Stimulated activated CD8-positive, alpha-beta memory T cell treated with anti-CD3 and anti-CD28 coated beads, Interleukin-12 subunit alpha, Interleukin-12 subunit beta, amount 100 ng/mL, for 1 hour (primary cell): ENCODE measurements at regions not wholly inside any gene's neighbourhood (a gene's known extent, or its start where the extent isn't known, plus 50 kb on each side); places are given as distances from the start of the nearest gene placed in this dataset.
"Not testable (repeated sequence)": the region's sequence is repeated elsewhere in the genome, so short reads cannot be mapped to it uniquely, and the experiment has no call there.

Source experiments
- DNase-seq: peaks from one replicate; pipeline ENCODE4 v3.0.0-alpha.2; 2020; ENCODE audit warnings: low read depth

- no peak for DNase-seq
Observed at GRCh38 chr2:122020377-122020776, 264.9 kb downstream of the TSN start.

GRCh38 chr2:122021941-122022340 is 266.5 kb downstream of the TSN start:
- no peak for DNase-seq

GRCh38 chr2:122022531-122022930 is 267.1 kb downstream of the TSN start:
- DNase-seq: no peak

GRCh38 chr2:122023059-122023864 is 267.8 kb downstream of the TSN start:
- no peak for DNase-seq

- no peak for DNase-seq
Observed at GRCh38 chr2:122027510-122028217, 272.2 kb downstream of the TSN start.

- no peak for DNase-seq
Observed at GRCh38 chr2:122028371-122029100, 273.1 kb downstream of the TSN start.

GRCh38 chr2:122029456-122029855 is 274.0 kb downstream of the TSN start:
- no peak for DNase-seq

GRCh38 chr2:122029945-122030344 is 274.5 kb downstream of the TSN start:
- no peak for DNase-seq

- DNase-seq: no peak
Observed at GRCh38 chr2:122031544-122032263, 276.3 kb downstream of the TSN start.

- no peak for DNase-seq
Observed at GRCh38 chr2:122032264-122032645, 276.8 kb downstream of the TSN start.

GRCh38 chr2:122033778-122034177 is 278.3 kb downstream of the TSN start:
- no peak for DNase-seq

GRCh38 chr2:122034344-122034743 is 278.9 kb downstream of the TSN start:
- DNase-seq: no peak

- DNase-seq: no peak
Observed at GRCh38 chr2:122034777-122035176, 279.3 kb downstream of the TSN start.

GRCh38 chr2:122038816-122039215 is 283.4 kb downstream of the TSN start:
- not testable (repeated sequence) for DNase-seq

- no peak for DNase-seq
Observed at GRCh38 chr2:122041455-122041854, 286.0 kb downstream of the TSN start.

- not testable (repeated sequence) for DNase-seq
Observed at GRCh38 chr2:122051659-122052058, 296.2 kb downstream of the TSN start.

- DNase-seq: no peak
Observed at GRCh38 chr2:122055521-122055931, 300.1 kb downstream of the TSN start.

- DNase-seq: no peak
Observed at GRCh38 chr2:122056853-122057252, 301.4 kb downstream of the TSN start.

GRCh38 chr2:122061206-122061605 is 305.8 kb downstream of the TSN start:
- DNase-seq: no peak

GRCh38 chr2:122061831-122062230 is 306.4 kb downstream of the TSN start:
- no peak for DNase-seq

GRCh38 chr2:122062506-122062905 is 307.1 kb downstream of the TSN start:
- DNase-seq: no peak

GRCh38 chr2:122063716-122064115 is 308.3 kb downstream of the TSN start:
- DNase-seq: no peak
